Stimulated activated naive CD8-positive, alpha-beta T cell treated with anti-CD3 and anti-CD28 coated beads, Interleukin-15, Interleukin-2, amounts not matched to agents 100 U/mL and 50 U/mL, for 24 hours (primary cell): ENCODE measurements at regions not wholly inside any gene's neighbourhood (a gene's known extent, or its start where the extent isn't known, plus 50 kb on each side); places are given as distances from the start of the nearest gene placed in this dataset.

Source experiments
- ATAC-seq: fragments of 150-1000 bp; cut with Tn5 transposase; one replicate; pipeline ENCODE4 v1.10.0; 2021
- DNase-seq: peaks from one replicate; pipeline ENCODE4 v3.0.0; 2021

DNA sequence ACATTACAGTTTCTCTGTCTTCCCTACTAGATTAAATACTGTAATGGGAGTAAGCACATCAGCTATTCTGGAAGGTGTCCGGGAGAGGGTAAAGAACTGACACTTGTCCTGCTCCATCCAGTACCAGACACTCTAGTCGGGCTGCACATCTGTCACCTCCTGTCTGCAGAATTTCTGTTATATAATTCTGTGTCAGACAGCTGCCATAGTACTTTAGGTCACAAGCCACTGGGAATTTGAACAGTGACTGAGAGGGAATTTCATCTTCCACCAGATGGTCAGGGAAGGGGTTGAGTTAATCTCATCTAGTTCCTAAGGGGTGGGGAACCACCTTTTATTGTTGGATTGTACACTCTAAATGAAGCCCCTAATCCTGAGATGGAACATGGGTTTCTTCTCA, 58.6 kb upstream of the NUDT7 start:
- no peak for DNase-seq
- ATAC-seq: no peak

DNA sequence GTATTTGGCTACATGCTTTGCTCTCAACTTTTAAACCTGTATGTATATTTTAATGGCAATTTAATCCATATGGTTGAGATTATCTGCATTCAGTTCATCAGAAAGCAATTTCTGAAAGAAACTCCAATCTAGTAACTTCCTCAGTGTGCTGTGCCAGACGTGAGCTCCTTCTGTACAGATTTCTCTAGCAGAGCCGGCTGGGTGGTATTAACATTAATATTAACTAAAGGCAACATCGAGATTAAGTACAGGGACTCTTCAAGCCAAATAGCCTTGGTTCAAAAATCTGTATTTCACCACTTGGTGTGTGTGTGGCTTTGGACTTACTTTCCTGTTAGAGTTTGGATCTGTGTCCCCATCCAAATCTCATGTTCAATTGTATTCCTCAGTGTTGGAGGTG, 55.5 kb upstream of the NUDT7 start:
- no peak for ATAC-seq
- DNase-seq: no peak

DNA sequence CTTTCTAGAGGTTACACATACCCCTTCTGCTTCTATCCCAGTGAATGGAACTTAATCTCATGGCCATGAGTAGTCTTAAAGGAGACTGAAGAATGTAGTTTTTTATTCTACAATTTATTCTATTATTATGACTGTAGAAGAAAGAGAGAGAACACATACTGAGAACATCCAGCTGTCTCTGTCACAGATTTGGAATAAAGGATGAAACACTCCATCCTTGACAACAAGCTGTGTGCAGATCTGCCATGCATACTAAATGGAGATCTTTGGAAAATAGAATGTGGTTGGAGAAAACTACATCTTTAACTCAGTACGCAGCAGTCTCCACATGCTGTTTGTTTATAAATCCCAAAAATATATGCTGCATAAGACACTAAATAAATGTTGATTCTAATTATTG, 54.1 kb upstream of the NUDT7 start:
- DNase-seq: no peak
- ATAC-seq: no peak

DNA sequence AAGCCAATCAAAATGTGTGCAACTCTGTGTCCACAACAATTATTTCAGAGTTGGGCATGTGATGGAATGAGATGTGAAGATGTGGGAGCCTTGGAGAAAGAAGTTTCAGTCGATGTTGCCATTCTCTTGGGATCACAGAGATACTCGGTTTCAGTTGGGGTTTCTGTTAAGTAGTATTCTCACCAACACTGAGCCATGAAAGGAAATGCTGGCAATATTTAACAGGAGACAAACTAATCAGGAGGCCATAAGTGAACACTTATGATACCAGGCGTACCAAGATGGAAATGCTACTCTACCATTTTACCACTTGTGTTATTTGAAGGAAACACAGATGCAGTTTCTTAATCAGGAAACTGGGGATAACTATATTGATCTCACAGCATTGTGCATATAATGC, 53.3 kb upstream of the NUDT7 start:
- ATAC-seq: no peak
- DNase-seq: no peak
